Activated CD4-positive, alpha-beta T cell treated with anti-CD3 and anti-CD28 coated beads for 1 hour (primary cell): ENCODE measurements at regions not wholly inside any gene's neighbourhood (a gene's known extent, or its start where the extent isn't known, plus 50 kb on each side); places are given as distances from the start of the nearest gene placed in this dataset.

Experiments used
- DNase-seq: peaks from one replicate; pipeline ENCODE4 v3.0.0-alpha.2; 2020

- no peak for DNase-seq
These were observed 197.2 kb upstream of the ID2 start for GRCh38 chr2:8484502-8485283.

GRCh38 chr2:8485736-8486135 is 196.1 kb upstream of the ID2 start:
- no peak for DNase-seq

- DNase-seq = no peak
These were observed 195.7 kb upstream of the ID2 start for GRCh38 chr2:8486141-8486540.

- no peak for DNase-seq
These were observed 194.4 kb upstream of the ID2 start for GRCh38 chr2:8487461-8487932.

GRCh38 chr2:8488001-8488738 is 193.7 kb upstream of the ID2 start:
- peak; percentile 33 for DNase-seq

GRCh38 chr2:8489221-8489620 is 192.6 kb upstream of the ID2 start:
- no peak for DNase-seq

GRCh38 chr2:8489751-8490150 is 192.1 kb upstream of the ID2 start:
- no peak for DNase-seq

GRCh38 chr2:8490166-8490721 is 191.6 kb upstream of the ID2 start:
- DNase-seq = no peak

- DNase-seq = no peak
These were observed 190.4 kb upstream of the ID2 start for GRCh38 chr2:8491296-8492027.

- DNase-seq = no peak
These were observed 187.7 kb upstream of the ID2 start for GRCh38 chr2:8494151-8494550.

GRCh38 chr2:8494589-8494988 is 187.3 kb upstream of the ID2 start:
- DNase-seq = no peak

- no peak for DNase-seq
These were observed 186.5 kb upstream of the ID2 start for GRCh38 chr2:8495189-8495989.

- DNase-seq = no peak
These were observed 185.8 kb upstream of the ID2 start for GRCh38 chr2:8496079-8496478.

GRCh38 chr2:8496617-8497016 is 185.2 kb upstream of the ID2 start:
- DNase-seq = no peak

GRCh38 chr2:8498994-8499393 is 182.9 kb upstream of the ID2 start:
- no peak for DNase-seq

GRCh38 chr2:8500124-8501054 is 181.5 kb upstream of the ID2 start:
- no peak for DNase-seq

- no peak for DNase-seq
These were observed 180.7 kb upstream of the ID2 start for GRCh38 chr2:8501061-8501720.

- no peak for DNase-seq
These were observed 179.5 kb upstream of the ID2 start for GRCh38 chr2:8502316-8502715.

GRCh38 chr2:8505311-8505920 is 176.4 kb upstream of the ID2 start:
- DNase-seq = no peak

- DNase-seq = no peak
These were observed 175.1 kb upstream of the ID2 start for GRCh38 chr2:8506746-8507145.
